Left lung (tissue), 4 donors: ENCODE measurements at regions not wholly inside any gene's neighbourhood (a gene's known extent, or its start where the extent isn't known, plus 50 kb on each side); places are given as distances from the start of the nearest gene placed in this dataset.

Source experiments
- ATAC-seq: fragments of 200-7000 bp; cut with Tn5 transposase; one replicate; pipeline ENCODE4 v1.9.1; 2020; ENCODE audit warnings: moderate library complexity
- DNase-seq, 4 donors: peaks; one replicate each; pipeline ENCODE4 v3.0.0-alpha.2; 2013 to 2020
- H3K27ac ChIP-seq, 2 donors: fragments of 200-600 bp; sonication (generic) in 1 of 2; one replicate each; pipeline versions ENCODE4 v1.5.0 to v1.8.0; 2020 to 2021
- H3K27me3 ChIP-seq, 2 donors: fragments of 200-600 bp; sonication (generic) in 1 of 2; one replicate each; pipeline versions ENCODE4 v1.5.0 to v1.8.0; 2020 to 2021
- H3K36me3 ChIP-seq, 2 donors: fragments of 200-600 bp; sonication (generic) in 1 of 2; one replicate each; pipeline versions ENCODE4 v1.5.0 to v1.8.0; 2020 to 2021
- H3K4me1 ChIP-seq, 2 donors: fragments of 200-600 bp; one replicate each; pipeline ENCODE4 v1.8.0; 2021
- H3K4me3 ChIP-seq, 2 donors: fragments of 200-600 bp; sonication (generic) in 1 of 2; one replicate each; pipeline versions ENCODE4 v1.5.0 to v1.8.0; 2020 to 2021; ENCODE audit warnings: mild to moderate bottlenecking in 1 of 2
- H3K9me3 ChIP-seq, 2 donors: fragments of 200-600 bp; sonication (generic) in 1 of 2; one replicate each; pipeline versions ENCODE4 v1.5.0 to v1.8.0; 2020 to 2021
- intact Hi-C, 2 donors: fragments of 100-400 bp; cut with DNase I; formaldehyde crosslinking; loops; one replicate each; pipeline versions ENCODE4 v1.11.2 to v1.14.2; 2022
- TF ChIP-seq, protein P1 (sequence below), 2 donors: fragments of 200-600 bp; sonication (generic) in 1 of 2; IDR thresholded peaks; one replicate each; pipeline versions ENCODE4 v1.5.0 to v1.8.0; 2021; ENCODE audit warnings: antibody characterized with exemption in 2 of 2
- donor health status: DM: no; HTN: yes; CAD: no.
- donor health status: DM: no; HTN: no; CAD: no.

DNA sequence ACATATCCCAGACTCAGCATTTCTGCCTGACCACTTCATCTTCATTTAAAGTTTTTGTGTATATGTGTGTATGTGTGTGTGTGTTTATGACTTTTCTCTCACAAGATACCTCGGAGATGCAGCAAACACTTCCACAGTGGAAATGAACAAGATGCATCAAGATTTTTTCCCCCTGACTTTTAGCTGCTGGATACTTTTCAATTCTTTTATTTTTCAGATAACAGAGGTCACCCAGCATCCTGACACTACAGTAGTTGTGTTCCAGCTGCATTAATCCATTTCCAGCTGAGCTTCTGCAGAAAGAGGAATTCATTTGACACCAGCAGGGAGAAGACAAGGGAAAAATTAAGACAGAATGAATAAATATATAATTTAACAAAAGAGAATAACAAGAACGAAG lies 130.2 kb upstream of the PSMD7 start:
- H3K27ac ChIP-seq, result no peak overlapping the region
- no peaks in the 10 kb centered on the region for H3K9me3 ChIP-seq
- TF ChIP-seq, protein P1, sequence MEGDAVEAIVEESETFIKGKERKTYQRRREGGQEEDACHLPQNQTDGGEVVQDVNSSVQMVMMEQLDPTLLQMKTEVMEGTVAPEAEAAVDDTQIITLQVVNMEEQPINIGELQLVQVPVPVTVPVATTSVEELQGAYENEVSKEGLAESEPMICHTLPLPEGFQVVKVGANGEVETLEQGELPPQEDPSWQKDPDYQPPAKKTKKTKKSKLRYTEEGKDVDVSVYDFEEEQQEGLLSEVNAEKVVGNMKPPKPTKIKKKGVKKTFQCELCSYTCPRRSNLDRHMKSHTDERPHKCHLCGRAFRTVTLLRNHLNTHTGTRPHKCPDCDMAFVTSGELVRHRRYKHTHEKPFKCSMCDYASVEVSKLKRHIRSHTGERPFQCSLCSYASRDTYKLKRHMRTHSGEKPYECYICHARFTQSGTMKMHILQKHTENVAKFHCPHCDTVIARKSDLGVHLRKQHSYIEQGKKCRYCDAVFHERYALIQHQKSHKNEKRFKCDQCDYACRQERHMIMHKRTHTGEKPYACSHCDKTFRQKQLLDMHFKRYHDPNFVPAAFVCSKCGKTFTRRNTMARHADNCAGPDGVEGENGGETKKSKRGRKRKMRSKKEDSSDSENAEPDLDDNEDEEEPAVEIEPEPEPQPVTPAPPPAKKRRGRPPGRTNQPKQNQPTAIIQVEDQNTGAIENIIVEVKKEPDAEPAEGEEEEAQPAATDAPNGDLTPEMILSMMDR (IDR thresholded peaks at IDR 0.05), result no peak
- no peak overlapping the region for H3K4me3 ChIP-seq
- H3K36me3 ChIP-seq, result no peaks in the 10 kb centered on the region
- H3K4me1 ChIP-seq, result no peaks in the 10 kb centered on the region
- no peaks in the 10 kb centered on the region for H3K27me3 ChIP-seq
- intact Hi-C loops, result no loop called here
- ATAC-seq (no peak), DNase-seq (no peak)

DNA sequence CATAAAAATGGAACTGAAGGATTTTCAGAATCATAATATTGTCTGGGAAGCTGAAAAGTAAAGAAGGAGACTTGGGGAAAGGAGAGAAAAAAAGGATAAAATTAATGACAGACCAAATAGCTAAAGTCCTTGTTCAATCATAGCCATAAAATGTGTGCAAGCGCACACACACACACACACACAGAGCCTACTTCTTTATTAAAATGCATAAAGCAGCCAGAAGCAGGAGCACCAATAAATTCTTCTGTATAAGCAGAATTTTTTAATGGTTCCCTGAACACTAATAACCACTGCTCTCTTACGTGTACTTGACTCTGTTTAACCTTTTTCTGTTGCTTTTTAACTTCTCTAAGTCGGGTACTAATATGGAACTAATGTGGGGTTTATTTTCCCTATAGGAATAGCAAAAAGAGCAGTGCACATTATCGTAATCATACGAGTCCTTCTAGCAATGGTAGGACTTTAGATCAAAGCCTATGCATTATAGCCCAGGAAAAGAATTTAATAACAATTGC lies 131.0 kb upstream of the PSMD7 start:
- H3K4me1 ChIP-seq, result no peaks in the 10 kb centered on the region
- no peak for ATAC-seq
- TF ChIP-seq, protein P1 (IDR thresholded peaks at IDR 0.05), result no peak
- no peak for DNase-seq
- H3K27ac ChIP-seq, result no peak overlapping the region
- no peak overlapping the region for H3K4me3 ChIP-seq
- H3K36me3 ChIP-seq, result no peaks in the 10 kb centered on the region
- H3K9me3 ChIP-seq, result peaks cover 0 to 4% of the 10 kb centered on the region in 2 donors
- H3K27me3 ChIP-seq, result no peaks in the 10 kb centered on the region
- intact Hi-C loops, result no loop called here

DNA sequence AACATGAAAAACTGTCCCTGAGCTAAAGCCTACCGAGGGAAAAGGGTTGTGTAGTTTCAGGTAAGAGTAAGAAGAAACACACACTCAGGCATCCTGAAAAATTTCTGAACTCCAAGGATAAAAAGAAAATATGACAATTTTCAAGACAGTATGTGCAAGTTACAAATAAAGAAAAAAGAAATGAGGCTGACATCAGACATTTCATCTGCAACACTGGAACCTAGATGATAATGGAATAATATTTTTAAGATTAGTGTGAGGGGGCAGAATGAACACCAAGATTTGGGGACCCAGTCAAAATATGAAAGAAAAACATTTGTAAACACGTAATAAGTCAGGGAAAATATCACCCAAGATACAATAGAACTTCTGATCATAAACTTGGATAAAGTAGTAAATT lies 135.9 kb upstream of the PSMD7 start:
- H3K27ac ChIP-seq, result no peak overlapping the region
- TF ChIP-seq, protein P1 (IDR thresholded peaks at IDR 0.05), result no peak
- ATAC-seq (no peak), DNase-seq (no peak)
- no peak overlapping the region for H3K4me3 ChIP-seq
- H3K4me1 ChIP-seq, result no peaks in the 10 kb centered on the region
- peaks cover 0 to 4% of the 10 kb centered on the region in 2 donors for H3K9me3 ChIP-seq
- no peaks in the 10 kb centered on the region for H3K36me3 ChIP-seq
- intact Hi-C loops, result no loop called here
- no peaks in the 10 kb centered on the region for H3K27me3 ChIP-seq

DNA sequence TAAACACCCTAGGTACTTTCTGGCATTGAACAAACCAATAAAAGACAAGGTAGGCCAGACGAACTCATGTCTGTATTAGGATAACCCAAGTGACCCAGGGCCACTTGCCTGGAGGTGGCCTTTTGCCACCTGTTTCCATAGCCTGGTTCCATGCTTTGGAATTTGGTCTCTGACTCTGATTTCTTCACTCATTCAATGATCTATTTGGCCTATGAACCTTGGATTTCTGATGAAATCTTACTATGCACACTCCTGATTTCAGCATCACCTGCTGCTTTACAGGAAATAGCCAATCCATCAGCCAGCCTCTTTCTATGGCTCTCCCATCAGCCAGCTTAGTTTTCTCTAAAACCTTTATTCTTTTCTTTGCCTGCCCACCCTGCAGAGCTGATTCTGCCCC lies 142.8 kb upstream of the PSMD7 start:
- no peak for DNase-seq
- Histone ChIP-seq H3K27me3 (no peaks in the 10 kb centered on the region), H3K36me3 (no peaks in the 10 kb centered on the region), H3K9me3 (peaks cover 0 to 14% of the 10 kb centered on the region in 2 donors), H3K4me3 (no peak overlapping the region), H3K27ac (no peak overlapping the region), H3K4me1 (no peaks in the 10 kb centered on the region)
- TF ChIP-seq, protein P1 (IDR thresholded peaks at IDR 0.05), result no peak
- ATAC-seq, result no peak
- intact Hi-C loops, result no loop called here

DNA sequence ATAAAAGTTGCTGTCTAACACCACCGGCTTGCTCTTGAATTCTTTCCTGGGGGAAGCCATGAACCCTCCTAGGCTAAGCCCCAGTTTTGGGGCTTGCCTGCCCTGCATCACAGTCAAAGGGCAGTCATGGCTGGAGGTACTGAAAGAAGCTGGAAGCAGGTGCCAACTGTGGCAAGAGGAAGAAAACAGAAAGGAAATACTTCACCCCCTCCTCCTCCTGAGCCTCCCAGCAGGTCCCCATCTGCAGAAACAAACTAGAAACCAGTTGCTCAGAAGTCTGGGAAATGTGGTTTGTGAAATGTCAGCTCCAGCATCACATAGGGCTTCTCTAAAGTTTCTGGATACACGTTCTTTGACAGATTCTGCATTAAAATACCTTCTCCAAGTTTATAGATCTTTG lies 150.0 kb upstream of the PSMD7 start:
- intact Hi-C loops, result no loop called here
- TF ChIP-seq, protein P1 (IDR thresholded peaks at IDR 0.05), result no peak
- Histone ChIP-seq H3K27me3 (no peaks in the 10 kb centered on the region), H3K36me3 (no peaks in the 10 kb centered on the region), H3K4me1 (no peaks in the 10 kb centered on the region), H3K4me3 (no peak overlapping the region), H3K27ac (no peak overlapping the region), H3K9me3 (peaks cover 0 to 7% of the 10 kb centered on the region in 2 donors)
- ATAC-seq (no peak), DNase-seq (no peak)
